Sciatic nerve (tissue), 2 donors: ENCODE measurements at regions not wholly inside any gene's neighbourhood (a gene's known extent, or its start where the extent isn't known, plus 50 kb on each side); places are given as distances from the start of the nearest gene placed in this dataset.

ENCODE experiments used
- ATAC-seq: fragments of 200-7000 bp; cut with Tn5 transposase; one replicate; pipeline ENCODE4 v1.9.1; 2020; ENCODE audit warnings: mild to moderate bottlenecking, moderate library complexity
- DNase-seq: peaks from one replicate; pipeline ENCODE4 v3.0.0-alpha.2; 2020; ENCODE audit warnings: low spot score
- intact Hi-C: fragments of 100-400 bp; cut with DNase I; formaldehyde crosslinking; loops from one replicate; pipeline ENCODE4 v1.14.2; 2022
- donor health status: DM: no; HTN: no; CAD: no.
- donor health status: DM: no; HTN: no; CAD: no.

- ATAC-seq (no peak), DNase-seq (no peak)
- intact Hi-C loops, result no loop called here
These were observed 769.3 kb downstream of the KCNJ18 start for GRCh38 chr17:22461460-22462145.

GRCh38 chr17:22462461-22462860 is 770.1 kb downstream of the KCNJ18 start:
- intact Hi-C loops, result no loop called here
- DNase-seq (no peak), ATAC-seq (no peak)

GRCh38 chr17:22463110-22463850 is 771.0 kb downstream of the KCNJ18 start:
- no peak for ATAC-seq
- DNase-seq, result no peak
- intact Hi-C loops, result no loop called here

- no peak for DNase-seq
- ATAC-seq, result no peak
These were observed 771.7 kb downstream of the KCNJ18 start for GRCh38 chr17:22464041-22464440.

GRCh38 chr17:22467720-22468119 is 775.4 kb downstream of the KCNJ18 start:
- intact Hi-C loops, result no loop called here
- ATAC-seq (no peak), DNase-seq (no peak)

More at GRCh38 chr17:22464041-22464440, 771.7 kb downstream of the KCNJ18 start:
- intact Hi-C loops, result no loop called here

- intact Hi-C loops, result no loop called here
- DNase-seq, result no peak
- ATAC-seq, result no peak
These were observed 777.0 kb downstream of the KCNJ18 start for GRCh38 chr17:22469101-22469880.

- intact Hi-C loops, result no loop called here
- no peak for DNase-seq
- ATAC-seq, result no peak
These were observed 777.6 kb downstream of the KCNJ18 start for GRCh38 chr17:22469941-22470340.

- no peak for DNase-seq
- no peak for ATAC-seq
- intact Hi-C loops, result no loop called here
These were observed 778.3 kb downstream of the KCNJ18 start for GRCh38 chr17:22470411-22471175.

GRCh38 chr17:22484826-22485225 is 792.5 kb downstream of the KCNJ18 start:
- intact Hi-C loops, result no loop called here
- DNase-seq, result no peak
- no peak for ATAC-seq

GRCh38 chr17:22490399-22490798 is 798.1 kb downstream of the KCNJ18 start:
- intact Hi-C loops, result no loop called here
- no peak for DNase-seq
- no peak for ATAC-seq

- no peak for ATAC-seq
- DNase-seq, result no peak
- intact Hi-C loops, result no loop called here
These were observed 800.0 kb downstream of the KCNJ18 start for GRCh38 chr17:22492331-22492730.

- DNase-seq, result no peak
- no peak for ATAC-seq
- intact Hi-C loops, result no loop called here
These were observed 804.1 kb downstream of the KCNJ18 start for GRCh38 chr17:22496450-22496849.

GRCh38 chr17:22503322-22503899 is 811.1 kb downstream of the KCNJ18 start:
- no peak for ATAC-seq
- intact Hi-C loops, result no loop called here
- DNase-seq, result no peak

GRCh38 chr17:22505660-22506059 is 813.3 kb downstream of the KCNJ18 start:
- DNase-seq, result no peak
- no peak for ATAC-seq

GRCh38 chr17:22506231-22506630 is 813.9 kb downstream of the KCNJ18 start:
- intact Hi-C loops, result no loop called here
- ATAC-seq, result no peak

More at GRCh38 chr17:22505660-22506059, 813.3 kb downstream of the KCNJ18 start:
- intact Hi-C loops, result no loop called here

GRCh38 chr17:22506861-22507260 is 814.5 kb downstream of the KCNJ18 start:
- intact Hi-C loops, result no loop called here
- no peak for ATAC-seq
- DNase-seq, result no peak

More at GRCh38 chr17:22506231-22506630, 813.9 kb downstream of the KCNJ18 start:
- no peak for DNase-seq

- DNase-seq, result no peak
- no peak for ATAC-seq
- intact Hi-C loops, result no loop called here
These were observed 815.5 kb downstream of the KCNJ18 start for GRCh38 chr17:22507823-22508222.

- intact Hi-C loops, result no loop called here
These were observed 818.2 kb downstream of the KCNJ18 start for GRCh38 chr17:22510504-22510903.

GRCh38 chr17:22511431-22511830 is 819.1 kb downstream of the KCNJ18 start:
- intact Hi-C loops, result no loop called here
- no peak for DNase-seq
- no peak for ATAC-seq

More at GRCh38 chr17:22510504-22510903, 818.2 kb downstream of the KCNJ18 start:
- ATAC-seq (no peak), DNase-seq (no peak)
